HG03565 (cell line): ENCODE measurements at regions not wholly inside any gene's neighbourhood (a gene's known extent, or its start where the extent isn't known, plus 50 kb on each side); places are given as distances from the start of the nearest gene placed in this dataset.

Source experiments
- ATAC-seq: cut with Tn5 transposase; IDR thresholded peaks from one replicate; pipeline ENCODE4 v1.9.1; 2021; ENCODE audit warnings: mild to moderate bottlenecking, moderate library complexity; ENCODE audit not compliant: unreplicated experiment

- no peak for ATAC-seq
Observed at GRCh38 chr2:66036948-66037347, 398.0 kb upstream of the MEIS1 start.

GRCh38 chr2:66034467-66034866 is 400.5 kb upstream of the MEIS1 start:
- ATAC-seq, result no peak

- no peak for ATAC-seq
Observed at GRCh38 chr2:66032226-66032775, 402.6 kb upstream of the MEIS1 start.

GRCh38 chr2:66031236-66031635 is 403.7 kb upstream of the MEIS1 start:
- ATAC-seq, result no peak

- ATAC-seq, result no peak
Observed at GRCh38 chr2:66030553-66030952, 404.4 kb upstream of the MEIS1 start.

DNA sequence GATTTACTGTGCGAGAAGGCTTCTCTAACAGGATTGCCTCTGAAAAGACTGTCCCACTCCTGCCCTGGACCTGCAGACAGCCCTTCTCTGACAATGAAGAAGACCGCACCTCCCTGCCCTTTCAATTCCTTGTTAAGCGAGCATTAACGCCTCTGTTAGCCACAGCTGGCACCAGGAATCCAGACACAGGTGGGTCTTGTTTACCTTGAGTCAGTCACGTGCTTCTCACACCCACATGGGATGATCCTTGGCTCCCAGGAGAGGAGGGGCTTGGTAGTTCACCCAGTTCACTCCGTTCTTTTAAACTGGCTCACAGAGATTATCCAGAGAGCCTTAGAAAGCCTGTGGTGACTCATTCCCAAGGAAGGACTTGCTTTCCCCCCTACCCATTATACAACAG is 410.5 kb upstream of the MEIS1 start:
- ATAC-seq, result no peak

GRCh38 chr2:66021296-66021695 is 413.6 kb upstream of the MEIS1 start:
- no peak for ATAC-seq

DNA sequence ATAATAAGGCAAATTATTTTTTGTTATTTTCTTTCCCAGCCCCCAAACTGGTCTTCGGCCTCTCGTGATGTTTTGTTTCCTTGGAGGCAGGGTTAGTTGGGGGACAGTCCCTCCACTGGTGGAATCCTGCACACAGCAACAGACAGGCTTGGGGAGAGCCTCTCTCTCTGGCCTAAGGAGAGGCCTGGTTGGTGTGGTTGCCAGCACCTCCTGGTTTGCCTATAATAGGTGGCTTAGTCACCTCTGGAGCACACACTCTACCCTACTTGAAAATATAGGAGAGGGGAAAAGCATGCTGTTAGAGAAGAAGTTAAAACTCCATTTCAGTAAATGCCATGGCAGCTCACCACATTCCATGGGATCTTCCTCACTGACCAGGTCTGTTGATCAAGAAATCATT is 417.2 kb upstream of the MEIS1 start:
- no peak for ATAC-seq

GRCh38 chr2:66014450-66014849 is 420.5 kb upstream of the MEIS1 start:
- no peak for ATAC-seq

DNA sequence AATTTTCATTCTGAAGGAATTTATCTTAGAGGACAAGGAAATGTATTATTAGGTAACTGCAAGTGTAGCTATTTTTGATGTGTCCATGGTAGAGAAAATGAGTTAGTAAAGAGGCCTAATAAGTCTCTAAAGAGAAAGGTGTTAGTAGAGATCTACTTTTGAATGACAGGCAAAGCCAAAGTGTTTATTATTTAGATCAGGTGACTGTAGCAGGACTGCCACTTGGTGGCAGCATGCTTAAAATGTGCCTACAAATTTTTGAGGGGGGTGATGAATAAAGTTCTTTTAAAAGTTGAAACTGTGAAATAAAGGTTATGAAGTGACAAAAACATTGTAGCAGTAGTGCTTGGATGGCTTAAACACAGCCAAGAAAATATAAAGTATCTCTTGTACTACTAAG is 421.5 kb upstream of the MEIS1 start:
- ATAC-seq, result no peak

DNA sequence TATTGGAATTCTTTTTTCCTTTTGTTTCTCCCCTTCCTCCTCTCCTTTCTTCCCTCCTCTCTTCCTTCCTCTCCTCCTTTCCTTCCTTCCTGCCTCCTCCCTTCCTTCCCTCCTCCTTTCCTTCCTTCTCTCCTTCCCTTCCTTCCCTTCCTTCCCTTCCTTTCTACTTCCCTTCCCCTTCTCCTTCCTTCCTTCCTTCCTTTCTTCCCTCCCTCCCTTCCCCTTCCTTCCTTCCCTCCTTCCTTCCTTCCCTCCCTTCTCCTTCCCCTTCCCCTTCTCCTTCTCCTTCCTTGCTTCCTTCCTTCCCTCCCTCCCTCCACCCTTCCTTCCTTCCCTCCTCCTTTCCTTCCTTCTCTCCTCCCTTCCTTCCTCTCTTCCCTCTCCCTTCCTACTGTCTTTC is 431.0 kb upstream of the MEIS1 start:
- no peak for ATAC-seq

- no peak for ATAC-seq
Observed at GRCh38 chr2:66001538-66001937, 433.4 kb upstream of the MEIS1 start.

GRCh38 chr2:66000901-66001300 is 434.0 kb upstream of the MEIS1 start:
- no peak for ATAC-seq

- ATAC-seq, result no peak
Observed at GRCh38 chr2:65999796-66000195, 435.1 kb upstream of the MEIS1 start.

DNA sequence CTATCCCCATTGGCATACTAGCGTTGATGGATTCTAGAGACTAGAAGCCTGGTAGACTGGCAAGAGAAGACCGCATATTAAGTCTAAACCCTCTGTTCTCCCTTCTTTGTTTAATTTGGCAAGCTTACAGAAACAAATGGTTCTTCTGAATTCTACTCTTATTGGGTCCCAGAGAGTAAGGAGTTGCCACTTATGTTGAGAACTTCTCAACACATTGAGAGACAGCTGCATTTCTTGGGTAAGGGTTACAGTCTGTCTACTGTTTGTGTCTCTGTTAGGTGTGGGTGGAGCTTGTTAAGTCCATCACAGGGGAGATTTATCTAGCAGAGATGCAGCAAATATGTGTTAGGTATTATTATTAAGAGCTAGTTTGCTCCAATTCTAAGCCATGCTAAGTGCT is 435.8 kb upstream of the MEIS1 start:
- no peak for ATAC-seq

- no peak for ATAC-seq
Observed at GRCh38 chr2:65997961-65998360, 437.0 kb upstream of the MEIS1 start.

DNA sequence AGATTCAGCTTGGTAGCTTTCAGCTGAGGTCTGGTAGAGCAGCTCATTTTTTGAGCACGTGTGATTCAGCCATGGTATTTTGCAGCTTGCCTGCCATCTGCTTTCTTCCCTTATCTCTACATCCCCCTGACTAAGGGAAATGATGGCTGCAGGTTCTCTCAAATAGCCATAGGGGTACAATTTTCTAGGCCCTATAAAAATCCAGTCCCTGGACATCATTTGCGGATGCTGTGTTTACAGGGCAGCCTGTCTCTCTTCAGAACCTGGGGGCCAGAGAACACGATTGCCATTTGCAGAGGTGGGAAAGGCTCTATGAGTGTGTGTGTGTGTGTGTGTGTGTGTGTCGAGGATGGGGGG is 442.7 kb upstream of the MEIS1 start:
- no peak for ATAC-seq

DNA sequence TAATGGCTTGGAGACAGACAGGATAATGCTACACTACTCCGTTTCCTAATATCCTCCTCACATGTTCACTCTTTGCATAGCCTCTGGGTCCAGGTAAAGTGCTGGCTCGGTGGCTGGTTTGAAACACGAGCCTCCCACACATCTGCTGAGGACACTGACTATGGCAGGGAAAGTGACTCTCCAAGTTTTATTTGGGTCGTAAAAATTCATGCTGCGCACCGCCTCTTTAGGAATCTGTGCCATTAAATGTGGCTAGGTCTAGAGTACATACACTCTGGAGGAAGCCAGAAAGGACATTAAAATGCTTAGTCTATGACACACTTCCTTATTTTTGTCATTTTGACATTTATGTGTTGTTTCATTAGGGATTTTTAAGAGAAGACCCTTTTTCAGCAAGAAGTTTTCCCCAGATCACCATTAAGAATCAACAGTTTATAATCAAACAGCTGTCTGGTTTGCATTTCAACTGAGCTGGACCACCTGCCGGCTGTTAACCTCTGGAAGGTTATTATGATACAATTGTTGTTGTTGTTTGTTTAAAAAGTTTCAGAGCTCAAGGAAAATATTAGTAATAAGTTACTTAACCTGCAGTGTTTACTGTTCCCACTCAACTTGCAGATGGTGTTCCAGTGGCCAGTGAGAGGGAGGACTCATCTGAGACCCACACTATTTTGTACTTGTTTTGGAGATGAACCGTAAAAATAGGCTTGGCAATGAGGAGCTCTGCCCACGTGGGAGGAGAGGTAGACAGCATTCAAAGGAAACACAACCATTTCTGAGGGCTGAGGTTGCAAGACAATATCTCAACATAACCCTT is 443.3 kb upstream of the MEIS1 start:
- ATAC-seq, result no peak

GRCh38 chr2:65985986-65986385 is 448.9 kb upstream of the MEIS1 start:
- ATAC-seq, result no peak

DNA sequence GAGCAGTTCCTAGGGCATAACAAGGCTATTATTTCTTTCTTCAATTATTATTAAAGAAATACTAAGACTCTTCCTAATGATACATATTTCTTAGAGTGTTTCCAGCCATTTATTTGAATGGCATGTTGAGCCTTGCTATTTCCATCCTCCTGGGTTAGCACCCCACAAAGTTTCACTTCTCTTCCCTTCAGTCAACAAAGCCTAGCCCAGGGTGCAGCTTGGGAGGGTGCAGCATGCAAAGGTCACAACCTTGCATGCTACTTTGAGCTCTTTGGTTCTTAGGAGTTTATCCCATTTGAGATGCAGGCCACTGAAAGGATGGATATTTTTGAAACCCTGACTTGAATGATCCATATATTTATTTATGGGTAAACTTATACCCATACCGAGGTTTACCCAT is 454.4 kb upstream of the MEIS1 start:
- ATAC-seq, result no peak

- ATAC-seq, result no peak
Observed at GRCh38 chr2:65979446-65979845, 455.5 kb upstream of the MEIS1 start.

- no peak for ATAC-seq
Observed at GRCh38 chr2:65974067-65974723, 460.7 kb upstream of the MEIS1 start.
